ENCODE measurements at regions not wholly inside any gene's neighbourhood (a gene's known extent, or its start where the extent isn't known, plus 50 kb on each side); places are given as distances from the start of the nearest gene placed in this dataset.

GRCh38 chr6:120273411-120273810, 923.9 kb upstream of the MAN1A1 start:
- no peak for TF ChIP-seq CTCF (conservative IDR thresholded peaks at IDR 0.05 in 1 of 2, IDR thresholded peaks at IDR 0.05 in 1 of 2; ENCODE audit: low read depth in 1 of 2, low read length in 2 of 2)
- no peak for TF ChIP-seq EZH2 (IDR thresholded peaks at IDR 0.05; ENCODE audit: low read length, missing control alignments)
